22Rv1 (cell line): ENCODE measurements at regions not wholly inside any gene's neighbourhood (a gene's known extent, or its start where the extent isn't known, plus 50 kb on each side); places are given as distances from the start of the nearest gene placed in this dataset.

Experiments used
- ZFX ChIP-seq: fragments of 450-650 bp; IDR thresholded peaks from 2 replicates; pipeline ENCODE4 v1.6.1; 2017; ENCODE audit warnings: antibody characterized with exemption, borderline replicate concordance
- TF ChIP-seq, protein P1 (sequence below): fragments of 450-650 bp; IDR thresholded peaks from 2 replicates; pipeline ENCODE4 v1.5.1; 2017; ENCODE audit warnings: mild to moderate bottlenecking

DNA sequence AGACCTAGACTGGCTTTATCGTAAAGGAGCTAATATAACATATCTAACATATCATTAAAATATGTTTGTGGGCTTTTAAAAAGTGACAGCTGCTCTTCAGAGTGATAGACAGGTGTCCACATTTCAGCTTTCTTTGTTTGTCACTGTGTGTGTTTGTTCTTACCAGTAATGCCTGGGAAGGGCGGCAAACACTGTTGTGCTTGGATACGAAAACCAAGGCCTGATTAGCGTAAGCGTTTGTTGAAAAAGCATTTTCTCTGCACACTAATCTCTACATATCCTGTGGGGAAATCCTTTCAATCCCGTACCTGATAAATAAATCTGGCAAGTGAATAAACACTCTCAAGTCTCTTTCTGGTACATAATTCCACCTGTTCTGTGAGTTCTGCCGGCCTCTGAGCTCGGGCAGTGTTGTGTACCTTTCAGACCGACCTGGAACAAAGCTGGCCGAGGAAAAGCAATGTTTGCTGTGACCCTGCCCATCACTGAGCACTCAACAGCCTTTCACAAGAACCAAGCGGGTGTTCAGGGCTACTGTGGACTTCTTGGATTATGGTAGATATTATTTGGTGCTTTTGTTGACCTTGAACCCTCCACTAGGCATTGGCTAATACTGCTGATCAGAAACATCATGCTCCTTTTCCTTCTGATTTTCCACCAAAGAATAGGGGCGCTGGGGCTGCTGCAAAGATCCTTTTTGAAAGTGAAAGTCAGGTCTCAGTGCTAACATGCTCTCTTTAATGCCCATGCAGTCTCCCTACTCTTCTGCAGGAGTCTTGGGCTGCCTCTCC, 100.4 kb downstream of the CD83 start:
- TF ChIP-seq, protein P1, sequence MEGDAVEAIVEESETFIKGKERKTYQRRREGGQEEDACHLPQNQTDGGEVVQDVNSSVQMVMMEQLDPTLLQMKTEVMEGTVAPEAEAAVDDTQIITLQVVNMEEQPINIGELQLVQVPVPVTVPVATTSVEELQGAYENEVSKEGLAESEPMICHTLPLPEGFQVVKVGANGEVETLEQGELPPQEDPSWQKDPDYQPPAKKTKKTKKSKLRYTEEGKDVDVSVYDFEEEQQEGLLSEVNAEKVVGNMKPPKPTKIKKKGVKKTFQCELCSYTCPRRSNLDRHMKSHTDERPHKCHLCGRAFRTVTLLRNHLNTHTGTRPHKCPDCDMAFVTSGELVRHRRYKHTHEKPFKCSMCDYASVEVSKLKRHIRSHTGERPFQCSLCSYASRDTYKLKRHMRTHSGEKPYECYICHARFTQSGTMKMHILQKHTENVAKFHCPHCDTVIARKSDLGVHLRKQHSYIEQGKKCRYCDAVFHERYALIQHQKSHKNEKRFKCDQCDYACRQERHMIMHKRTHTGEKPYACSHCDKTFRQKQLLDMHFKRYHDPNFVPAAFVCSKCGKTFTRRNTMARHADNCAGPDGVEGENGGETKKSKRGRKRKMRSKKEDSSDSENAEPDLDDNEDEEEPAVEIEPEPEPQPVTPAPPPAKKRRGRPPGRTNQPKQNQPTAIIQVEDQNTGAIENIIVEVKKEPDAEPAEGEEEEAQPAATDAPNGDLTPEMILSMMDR, result no peak
- TF ChIP-seq ZFX, result no peak
